Stimulated activated CD4-positive, alpha-beta T cell treated with anti-CD3 and anti-CD28 coated beads, Interleukin-4, amount 100 ng/mL, for 48 hours (primary cell): ENCODE measurements at regions not wholly inside any gene's neighbourhood (a gene's known extent, or its start where the extent isn't known, plus 50 kb on each side); places are given as distances from the start of the nearest gene placed in this dataset.
"Not testable (repeated sequence)": the region's sequence is repeated elsewhere in the genome, so short reads cannot be mapped to it uniquely, and the experiment has no call there.

Source experiments
- DNase-seq, 2 donors: peaks; one replicate each; pipeline ENCODE4 v3.0.0-alpha.2; 2020; ENCODE audit warnings: low read depth in 2 of 2

GRCh38 chr1:166305371-166305770 lies 138.6 kb upstream of the FAM78B start:
- DNase-seq, result no peak

- no peak for DNase-seq
Observed at GRCh38 chr1:166307261-166308188, 140.7 kb upstream of the FAM78B start.

GRCh38 chr1:166316306-166316705 lies 149.5 kb upstream of the FAM78B start:
- not testable (repeated sequence) for DNase-seq

DNA sequence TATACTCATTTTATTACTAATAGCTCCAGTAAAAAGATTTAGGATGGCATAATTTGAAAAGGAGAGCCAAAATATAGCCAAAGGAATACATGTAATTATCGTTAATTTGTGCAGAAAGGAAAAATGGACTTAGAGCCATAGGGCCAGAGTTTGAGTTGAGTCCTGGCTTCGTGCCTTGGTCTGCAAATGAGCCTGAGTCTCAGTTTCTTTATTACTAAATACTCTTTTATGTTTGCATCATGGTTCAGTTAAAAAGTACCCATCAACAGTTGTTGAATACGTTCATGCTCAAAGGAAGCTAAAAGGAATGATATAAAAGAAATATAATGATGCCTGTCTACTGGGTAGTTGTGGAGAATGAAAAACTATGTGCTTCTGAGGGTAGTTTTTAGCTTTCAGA lies 155.7 kb upstream of the FAM78B start:
- DNase-seq, result no peak

- no peak for DNase-seq
Observed at GRCh38 chr1:166327886-166328285, 161.1 kb upstream of the FAM78B start.

GRCh38 chr1:166328956-166329355 lies 162.2 kb upstream of the FAM78B start:
- no peak for DNase-seq

DNA sequence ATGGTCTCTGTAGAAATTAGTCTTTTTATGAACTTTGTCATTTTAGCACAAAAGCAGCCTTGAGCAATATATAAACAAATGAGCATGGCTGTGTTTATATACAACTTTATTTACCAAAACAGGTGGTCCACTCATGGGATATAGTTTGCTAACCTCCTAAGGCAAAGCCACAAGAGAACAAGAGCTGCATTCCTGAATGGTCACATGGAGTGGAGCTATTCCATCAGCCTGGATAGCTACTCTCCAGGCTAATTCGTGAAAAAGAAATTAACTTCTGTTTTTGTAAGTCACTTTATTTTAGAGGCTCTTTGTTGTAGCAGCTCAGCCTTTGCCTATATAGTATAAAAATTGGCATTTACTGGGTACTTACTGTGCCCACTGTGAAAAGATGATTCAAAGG lies 163.3 kb upstream of the FAM78B start:
- no peak for DNase-seq

DNA sequence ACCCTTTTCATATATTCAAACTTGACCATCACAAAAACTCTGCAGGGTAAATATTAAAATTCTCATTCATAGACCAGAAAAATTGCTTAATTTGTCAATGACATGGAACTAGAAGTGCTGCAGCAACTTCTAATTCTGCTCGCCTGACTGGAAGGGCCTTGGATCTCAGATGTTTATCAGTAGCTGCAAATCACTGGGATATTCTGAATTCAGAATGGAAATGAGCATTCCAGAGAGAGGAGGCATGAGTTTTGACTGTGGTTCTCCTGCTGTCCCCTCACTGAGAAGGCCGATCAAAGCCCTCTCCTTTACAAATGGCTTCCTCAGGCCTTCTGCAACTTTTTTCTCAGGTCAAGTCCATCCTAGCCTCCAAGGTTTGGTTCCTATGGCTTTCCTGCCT lies 171.3 kb upstream of the FAM78B start:
- DNase-seq, result no peak

DNA sequence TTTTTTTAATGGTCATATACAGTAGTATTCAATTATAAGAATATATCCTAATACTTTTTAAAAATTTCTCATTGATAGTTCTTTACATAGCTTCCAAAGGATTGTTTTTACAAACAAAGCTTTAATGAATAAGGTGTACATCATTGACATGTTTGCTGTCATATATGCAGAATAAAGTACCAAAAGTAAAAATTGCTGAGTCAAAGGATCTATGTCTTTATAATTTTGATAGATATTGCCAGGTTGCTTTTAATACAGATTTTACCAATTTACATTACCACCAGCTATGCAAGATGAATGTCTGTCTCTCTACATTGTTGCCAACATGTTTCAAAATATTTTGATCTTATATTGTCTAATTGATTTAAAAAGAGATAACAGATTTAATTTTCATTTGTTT lies 173.9 kb upstream of the FAM78B start:
- no peak for DNase-seq

- no peak for DNase-seq
Observed at GRCh38 chr1:166343276-166343675, 176.5 kb upstream of the FAM78B start.

DNA sequence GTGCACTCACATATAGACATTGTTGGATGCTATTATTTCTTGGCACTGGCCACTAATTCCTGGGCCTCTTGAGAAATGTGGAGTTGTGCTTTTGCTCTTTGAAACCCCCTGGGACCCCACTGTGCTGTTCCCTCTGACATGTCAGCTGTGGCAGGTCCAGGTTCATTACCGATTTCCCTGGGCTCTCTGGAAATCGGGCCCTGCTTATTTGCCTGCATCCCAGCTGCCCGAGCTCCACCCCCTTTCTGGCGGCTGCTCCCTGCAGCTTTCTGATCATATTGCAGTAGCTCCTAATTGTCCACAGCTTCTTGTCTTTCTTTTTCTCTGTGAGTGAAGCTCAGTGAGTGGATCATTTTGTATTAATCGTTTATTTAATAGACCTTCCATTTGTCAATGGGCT lies 183.7 kb upstream of the FAM78B start:
- DNase-seq, result no peak

- no peak for DNase-seq
Observed at GRCh38 chr1:166351676-166352075, 184.9 kb upstream of the FAM78B start.

- DNase-seq, result no peak
Observed at GRCh38 chr1:166353213-166353612, 186.4 kb upstream of the FAM78B start.

GRCh38 chr1:166354406-166354805 lies 187.6 kb upstream of the FAM78B start:
- no peak for DNase-seq

DNA sequence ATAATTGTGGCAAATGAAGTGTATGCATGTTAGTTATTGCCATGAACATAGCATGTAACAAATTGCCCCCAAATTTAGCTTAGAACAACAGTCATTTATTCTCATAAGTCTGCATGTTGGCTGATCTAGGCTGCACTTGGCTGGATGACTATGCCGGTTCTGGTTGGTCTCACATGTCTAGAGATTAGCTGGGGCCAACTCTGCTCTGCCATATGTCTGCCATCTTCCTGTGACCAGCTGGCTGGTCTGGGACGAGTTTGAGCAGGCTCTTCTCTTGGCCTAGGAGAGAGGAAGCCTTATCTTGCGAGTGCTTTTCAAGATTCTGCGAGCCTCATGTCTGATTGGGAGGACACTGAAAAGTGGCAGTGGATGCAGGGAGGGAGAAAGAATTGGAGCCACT lies 198.3 kb upstream of the FAM78B start:
- DNase-seq, result no peak

- no peak for DNase-seq
Observed at GRCh38 chr1:166368030-166368429, 201.2 kb upstream of the FAM78B start.

DNA sequence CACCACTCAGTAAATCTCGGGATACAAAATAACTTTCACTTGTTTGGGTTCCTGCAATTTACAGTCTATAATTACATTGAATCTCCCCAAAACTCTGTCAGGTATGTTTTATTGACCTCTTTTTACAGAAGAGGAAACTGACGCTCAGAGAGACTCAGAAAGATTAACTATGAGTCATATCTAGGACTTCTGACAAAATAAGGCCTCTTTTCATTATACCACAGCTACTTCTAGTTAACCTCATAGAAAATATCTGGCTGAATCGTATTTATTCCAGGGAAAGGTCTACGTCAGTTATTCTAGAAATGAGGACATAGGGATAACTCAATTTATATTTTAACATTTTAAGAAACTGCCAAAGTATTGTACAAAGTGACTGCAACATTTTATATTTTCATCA lies 211.1 kb upstream of the FAM78B start:
- DNase-seq, result no peak

DNA sequence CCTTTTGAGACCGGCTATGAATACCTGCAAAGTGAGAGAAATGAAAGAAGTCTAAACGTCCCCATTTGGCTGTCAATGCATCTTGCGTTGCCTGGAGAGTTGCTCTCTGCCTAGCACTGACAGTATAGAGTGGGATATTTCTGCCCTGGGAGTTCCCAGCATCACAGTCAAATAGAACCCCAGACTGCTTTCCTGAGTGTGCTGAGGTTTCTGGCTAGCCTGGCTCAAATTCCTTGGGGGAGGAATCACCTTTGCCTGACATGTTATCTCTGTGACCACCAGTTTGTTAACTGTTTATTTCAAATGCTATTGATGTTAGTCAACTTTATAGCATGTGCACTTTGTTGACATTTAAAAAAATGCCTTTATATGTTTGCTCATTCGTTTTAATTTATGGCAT lies 212.0 kb upstream of the FAM78B start:
- DNase-seq, result no peak

- no peak for DNase-seq
Observed at GRCh38 chr1:166379447-166379846, 212.6 kb upstream of the FAM78B start.

GRCh38 chr1:166383137-166383536 lies 216.3 kb upstream of the FAM78B start:
- DNase-seq, result no peak

DNA sequence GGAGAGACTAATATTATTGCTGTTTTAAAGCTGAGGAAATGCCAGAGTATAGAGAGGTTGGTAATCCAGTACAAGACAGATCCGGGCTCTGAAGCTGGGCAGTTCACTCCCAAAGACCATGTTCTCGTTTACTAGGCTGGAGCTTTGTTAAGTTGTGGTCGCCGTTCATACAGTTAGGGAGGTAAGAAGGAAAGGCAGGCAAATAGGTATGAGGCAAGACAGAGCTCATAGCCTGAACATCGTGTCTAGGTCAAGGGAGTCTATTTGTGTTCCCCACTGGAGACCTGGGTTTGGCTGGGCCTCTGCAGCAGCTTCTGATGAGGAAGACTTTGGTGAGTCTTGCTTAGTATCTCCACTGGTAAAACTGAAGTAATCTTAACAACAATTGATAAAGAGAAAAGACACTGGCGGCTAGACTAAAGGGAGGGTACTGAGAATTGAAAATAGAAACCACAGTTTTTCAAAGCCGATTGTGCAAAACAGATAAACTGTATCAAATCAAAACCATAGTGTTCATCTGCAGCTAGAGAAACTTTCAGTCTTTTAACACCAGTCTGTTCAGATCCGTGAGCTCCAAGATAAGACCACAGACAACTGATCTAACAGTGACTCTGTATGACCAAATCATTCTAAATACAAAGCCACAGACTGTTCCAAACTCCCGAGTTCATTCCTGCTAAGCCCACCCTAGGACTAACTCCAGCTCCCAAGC lies 217.0 kb upstream of the FAM78B start:
- no peak for DNase-seq

GRCh38 chr1:166384948-166385347 lies 218.1 kb upstream of the FAM78B start:
- DNase-seq, result no peak

- DNase-seq, result no peak
Observed at GRCh38 chr1:166390366-166391033, 223.7 kb upstream of the FAM78B start.
